ENCODE measurements at regions not wholly inside any gene's neighbourhood (a gene's known extent, or its start where the extent isn't known, plus 50 kb on each side); places are given as distances from the start of the nearest gene placed in this dataset.
A peak's percentile ranks its signal among the peaks of the same experiment; 100 is the strongest.

GRCh38 chrX:122863067-122863466 lies 321.0 kb upstream of the GRIA3 start:
- Histone ChIP-seq H3K79me2 (ENCODE audit: control insufficient read depth, insufficient read depth, low read length, poor library complexity) (no peaks in the 10 kb centered on the region), H3K14ac (ENCODE audit: low read length) (no peak overlapping the region), H3K79me1 (ENCODE audit: low read length) (peaks cover 5% of the 10 kb centered on the region), H3K4me2 (ENCODE audit: low read length) (no peak overlapping the region), H2AFZ (ENCODE audit: insufficient read depth, low read length, poor library complexity) (no peak overlapping the region), H3K9me3 (ENCODE audit: insufficient read depth, low read depth, low read length) (no peaks in the 10 kb centered on the region), H3K4me1 (ENCODE audit: control insufficient read depth in 1 of 2, insufficient read depth in 2 of 2, low read length in 2 of 2) (peaks cover 0 to 4% of the 10 kb centered on the region in 2 experiments), H2BK12ac (ENCODE audit: low read length) (no peak overlapping the region), H4K91ac (ENCODE audit: low read depth, low read length) (no peak overlapping the region), H3K27me3 (ENCODE audit: insufficient read depth, low read length) (no peaks in the 10 kb centered on the region), H3K18ac (ENCODE audit: low read length) (no peak overlapping the region), H4K12ac (ENCODE audit: low read depth, low read length) (no peak overlapping the region), H3K36me3 (ENCODE audit: control insufficient read depth in 1 of 2, insufficient read depth in 2 of 2, low read length in 2 of 2) (no peaks in the 10 kb centered on the region), H2BK5ac (ENCODE audit: low read depth, low read length, poor library complexity) (no peak overlapping the region), H3K23ac (ENCODE audit: low read length) (no peak overlapping the region), H3K27ac (ENCODE audit: low read depth, low read length) (no peak overlapping the region), H2AK5ac (ENCODE audit: low read length) (no peak overlapping the region), H4K8ac (ENCODE audit: low read depth, low read length) (no peak overlapping the region), H3K4me3 (ENCODE audit: low read depth, low read length) (no peak overlapping the region), H3K9ac (ENCODE audit: low read length) (no peak overlapping the region), H2BK120ac (ENCODE audit: insufficient read depth, low read length, poor library complexity) (no peak overlapping the region), H3K4ac (ENCODE audit: low read depth, low read length) (no peak overlapping the region)
- DNase-seq: no peak
- whole genome bisulfite sequencing (ENCODE audit: extremely low coverage, insufficient coverage, insufficient read length): no CpG with 5 or more reads among the region's 3 CpGs

- Histone ChIP-seq H2BK5ac (ENCODE audit: low read depth, low read length, poor library complexity) (no peak overlapping the region), H3K9ac (ENCODE audit: low read length) (no peak overlapping the region), H4K12ac (ENCODE audit: low read depth, low read length) (no peak overlapping the region), H3K4ac (ENCODE audit: low read depth, low read length) (no peak overlapping the region), H3K4me3 (ENCODE audit: low read depth, low read length) (no peak overlapping the region), H3K4me2 (ENCODE audit: low read length) (no peak overlapping the region), H3K9me3 (ENCODE audit: insufficient read depth, low read depth, low read length) (no peaks in the 10 kb centered on the region), H4K8ac (ENCODE audit: low read depth, low read length) (no peak overlapping the region), H3K36me3 (ENCODE audit: control insufficient read depth in 1 of 2, insufficient read depth in 2 of 2, low read length in 2 of 2) (no peaks in the 10 kb centered on the region), H2BK12ac (ENCODE audit: low read length) (no peak overlapping the region), H3K27ac (ENCODE audit: low read depth, low read length) (peak overlapping the region; percentile 53), H3K79me2 (ENCODE audit: control insufficient read depth, insufficient read depth, low read length, poor library complexity) (no peaks in the 10 kb centered on the region), H3K18ac (ENCODE audit: low read length) (no peak overlapping the region), H3K14ac (ENCODE audit: low read length) (no peak overlapping the region), H2AFZ (ENCODE audit: insufficient read depth, low read length, poor library complexity) (no peak overlapping the region), H2BK120ac (ENCODE audit: insufficient read depth, low read length, poor library complexity) (peak overlapping the region; percentile 72), H4K91ac (ENCODE audit: low read depth, low read length) (peak overlapping the region; percentile 85), H3K79me1 (ENCODE audit: low read length) (peaks cover 7% of the 10 kb centered on the region), H3K23ac (ENCODE audit: low read length) (no peak overlapping the region), H2AK5ac (ENCODE audit: low read length) (no peak overlapping the region), H3K27me3 (ENCODE audit: insufficient read depth, low read length) (no peaks in the 10 kb centered on the region), H3K4me1 (ENCODE audit: control insufficient read depth in 1 of 2, insufficient read depth in 2 of 2, low read length in 2 of 2) (peaks cover 0 to 4% of the 10 kb centered on the region in 2 experiments)
- DNase-seq: peak; percentile 3 to 72
- WGBS (ENCODE audit: extremely low coverage, insufficient coverage, insufficient read length): no CpG with 5 or more reads among the region's 2 CpGs
These were observed 317.5 kb upstream of the GRIA3 start for GRCh38 chrX:122866532-122866931.

- Histone ChIP-seq H3K36me3 (ENCODE audit: control insufficient read depth in 1 of 2, insufficient read depth in 2 of 2, low read length in 2 of 2) (no peaks in the 10 kb centered on the region), H3K4me1 (ENCODE audit: control insufficient read depth in 1 of 2, insufficient read depth in 2 of 2, low read length in 2 of 2) (peaks cover 0 to 4% of the 10 kb centered on the region in 2 experiments), H3K27ac (ENCODE audit: low read depth, low read length) (no peak overlapping the region), H3K4me2 (ENCODE audit: low read length) (no peak overlapping the region), H2BK5ac (ENCODE audit: low read depth, low read length, poor library complexity) (no peak overlapping the region), H3K79me1 (ENCODE audit: low read length) (peaks cover 7% of the 10 kb centered on the region), H2AK5ac (ENCODE audit: low read length) (no peak overlapping the region), H3K14ac (ENCODE audit: low read length) (no peak overlapping the region), H4K91ac (ENCODE audit: low read depth, low read length) (no peak overlapping the region), H4K12ac (ENCODE audit: low read depth, low read length) (no peak overlapping the region), H2BK12ac (ENCODE audit: low read length) (peak overlapping the region; percentile 6), H3K9me3 (ENCODE audit: insufficient read depth, low read depth, low read length) (no peaks in the 10 kb centered on the region), H3K27me3 (ENCODE audit: insufficient read depth, low read length) (no peaks in the 10 kb centered on the region), H3K79me2 (ENCODE audit: control insufficient read depth, insufficient read depth, low read length, poor library complexity) (no peaks in the 10 kb centered on the region), H2AFZ (ENCODE audit: insufficient read depth, low read length, poor library complexity) (no peak overlapping the region), H3K18ac (ENCODE audit: low read length) (no peak overlapping the region), H2BK120ac (ENCODE audit: insufficient read depth, low read length, poor library complexity) (no peak overlapping the region), H4K8ac (ENCODE audit: low read depth, low read length) (no peak overlapping the region), H3K4ac (ENCODE audit: low read depth, low read length) (no peak overlapping the region), H3K4me3 (ENCODE audit: low read depth, low read length) (no peak overlapping the region), H3K23ac (ENCODE audit: low read length) (no peak overlapping the region), H3K9ac (ENCODE audit: low read length) (no peak overlapping the region)
- no CpG with 5 or more reads among the region's 1 CpG for WGBS (ENCODE audit: extremely low coverage, insufficient coverage, insufficient read length)
- no peak for DNase-seq
These were observed 315.4 kb upstream of the GRIA3 start for GRCh38 chrX:122868631-122869030.

- no peaks in the 10 kb centered on the region for H3K27me3 ChIP-seq (ENCODE audit: insufficient read depth, low read length)
- no peak overlapping the region for H3K4me3 ChIP-seq (ENCODE audit: low read depth, low read length)
- H3K9me3 ChIP-seq (ENCODE audit: insufficient read depth, low read depth, low read length): no peaks in the 10 kb centered on the region
- no peak overlapping the region for H3K14ac ChIP-seq (ENCODE audit: low read length)
- no peak overlapping the region for H2BK5ac ChIP-seq (ENCODE audit: low read depth, low read length, poor library complexity)
- H3K4ac ChIP-seq (ENCODE audit: low read depth, low read length): no peak overlapping the region
- H2BK12ac ChIP-seq (ENCODE audit: low read length): no peak overlapping the region
- no peak overlapping the region for H4K8ac ChIP-seq (ENCODE audit: low read depth, low read length)
- H2AK5ac ChIP-seq (ENCODE audit: low read length): no peak overlapping the region
- no peaks in the 10 kb centered on the region for H3K79me2 ChIP-seq (ENCODE audit: control insufficient read depth, insufficient read depth, low read length, poor library complexity)
- no peaks in the 10 kb centered on the region for H3K36me3 ChIP-seq (ENCODE audit: control insufficient read depth in 1 of 2, insufficient read depth in 2 of 2, low read length in 2 of 2)
- no CpG with 5 or more reads among the region's 4 CpGs for WGBS (ENCODE audit: extremely low coverage, insufficient coverage, insufficient read length)
- peaks cover 7% of the 10 kb centered on the region for H3K79me1 ChIP-seq (ENCODE audit: low read length)
- no peak overlapping the region for H3K23ac ChIP-seq (ENCODE audit: low read length)
- DNase-seq: no peak
- peaks cover 0 to 4% of the 10 kb centered on the region in 2 experiments for H3K4me1 ChIP-seq (ENCODE audit: control insufficient read depth in 1 of 2, insufficient read depth in 2 of 2, low read length in 2 of 2)
- no peak overlapping the region for H2AFZ ChIP-seq (ENCODE audit: insufficient read depth, low read length, poor library complexity)
- H4K12ac ChIP-seq (ENCODE audit: low read depth, low read length): no peak overlapping the region
- H3K4me2 ChIP-seq (ENCODE audit: low read length): no peak overlapping the region
- H2BK120ac ChIP-seq (ENCODE audit: insufficient read depth, low read length, poor library complexity): no peak overlapping the region
- no peak overlapping the region for H4K91ac ChIP-seq (ENCODE audit: low read depth, low read length)
- no peak overlapping the region for H3K9ac ChIP-seq (ENCODE audit: low read length)
- no peak overlapping the region for H3K27ac ChIP-seq (ENCODE audit: low read depth, low read length)
- no peak overlapping the region for H3K18ac ChIP-seq (ENCODE audit: low read length)
These were observed 314.9 kb upstream of the GRIA3 start for GRCh38 chrX:122869171-122869570.
